HCT116 (cell line): ENCODE measurements at regions not wholly inside any gene's neighbourhood (a gene's known extent, or its start where the extent isn't known, plus 50 kb on each side); places are given as distances from the start of the nearest gene placed in this dataset.

Experiments
- ATAC-seq: fragments of 200-7000 bp; cut with Tn5 transposase; 2 replicates; pipeline ENCODE4 v1.9.1; 2020; ENCODE audit warnings: mild to moderate bottlenecking, moderate library complexity
- BruUV-seq: library from RNA; stranded (reverse); fragments of 400-500 nt; replicated peaks from 2 replicates; lab custom pipeline; 2021; lab: Mats Ljungman, UMichigan
- CTCF ChIA-PET: fragments of 300-600 bp; sonication (Branson Sonifier 250); formaldehyde crosslinking; loops from one replicate; lab custom pipeline; 2021; ENCODE audit warnings: antibody characterized with exemption; lab: Charles Lee
- POLR2A ChIA-PET: fragments of 300-600, 350-600 bp; sonication (Branson Sonifier 250); formaldehyde crosslinking; loops from one replicate; lab custom pipeline; 2021; ENCODE audit warnings: antibody characterized with exemption; lab: Charles Lee
- RAD21 ChIA-PET, 2 experiments: fragments of 300-600 bp; sonication (Branson Sonifier 250); formaldehyde crosslinking; loops; one replicate each; lab custom pipeline; 2023; ENCODE audit warnings: low total read pairs in 2 of 2; ENCODE audit not compliant: uncharacterized antibody in 2 of 2, unreplicated experiment in 2 of 2, low non-redundant PET in 1 of 2; lab: Charles Lee
- DNase-seq: peaks from one replicate; pipeline ENCODE4 v3.0.0-alpha.2; 2010; ENCODE audit warnings: low read depth, low spot score
- H2AFZ ChIP-seq: fragments of 200-600 bp; shearing (Covaris generic), sonication (generic); 2 replicates; pipeline ENCODE4 v1.6.1; 2017; ENCODE audit warnings: low read depth, mixed run types, mixed read lengths, antibody characterized with exemption, low read length; ENCODE audit not compliant: poor library complexity, severe bottlenecking
- H3K27ac ChIP-seq: 2 replicates; pipeline ENCODE4 v1.5.1; 2012; ENCODE audit warnings: low read depth, low read length
- H3K27me3 ChIP-seq: fragments of 200-600 bp; sonication (generic); 2 replicates; pipeline ENCODE4 v1.6.1; 2016; ENCODE audit warnings: mixed run types, low read length, mixed read lengths; ENCODE audit not compliant: insufficient read depth
- H3K36me3 ChIP-seq, 2 experiments: fragments of 200-500 bp in 1 of 2; fragments of 200-600 bp in 1 of 2; sonication (Bioruptor generic) in 1 of 2; sonication (generic) in 1 of 2; 2 replicates each; pipeline versions ENCODE4 v1.5.1 to v1.6.1; 2014 to 2016; ENCODE audit warnings: low read length in 2 of 2, inconsistent platforms in 1 of 2, mixed read lengths in 1 of 2, mixed run types in 1 of 2; ENCODE audit not compliant: insufficient read depth in 2 of 2, control insufficient read depth in 1 of 2
- H3K4me1 ChIP-seq, 2 experiments: fragments of 200-600 bp in 1 of 2; sonication (generic) in 1 of 2; 2 replicates each; pipeline versions ENCODE4 v1.5.1 to v1.6.1; 2012 to 2017; ENCODE audit warnings: low read length in 2 of 2, inconsistent platforms in 1 of 2, mild to moderate bottlenecking in 1 of 2, mixed read lengths in 1 of 2, mixed run types in 1 of 2, moderate library complexity in 1 of 2; ENCODE audit not compliant: insufficient read depth in 2 of 2, control insufficient read depth in 1 of 2
- H3K4me2 ChIP-seq: fragments of 200-600 bp; sonication (generic); 2 replicates; pipeline ENCODE4 v1.6.1; 2017; ENCODE audit warnings: mixed run types, low read length, mixed read lengths
- H3K4me3 ChIP-seq, 2 experiments: fragments of 200-600 bp in 1 of 2; sonication (generic) in 1 of 2; replicated peaks in 1 of 2; 2 replicates each; pipeline ENCODE4 v1.5.1; 2011 to 2016; ENCODE audit warnings: low read length in 2 of 2, control low read depth in 1 of 2, low read depth in 1 of 2, mild to moderate bottlenecking in 1 of 2, mixed read lengths in 1 of 2, mixed run types in 1 of 2
- H3K79me2 ChIP-seq: fragments of 200-600 bp; sonication (generic); 2 replicates; pipeline ENCODE4 v1.6.1; 2017; ENCODE audit warnings: mild to moderate bottlenecking, mixed run types, low read length, moderate library complexity, mixed read lengths; ENCODE audit not compliant: insufficient read depth
- H3K9ac ChIP-seq: fragments of 200-600 bp; sonication (generic); 2 replicates; pipeline ENCODE4 v1.6.1; 2016; ENCODE audit warnings: low read length, mixed read lengths
- H3K9me2 ChIP-seq: fragments of 200-600 bp; sonication (generic), shearing (Covaris generic); 2 replicates; pipeline ENCODE4 v1.6.1; 2017; ENCODE audit warnings: mixed run types, mild to moderate bottlenecking, moderate library complexity; ENCODE audit not compliant: insufficient read depth
- H3K9me3 ChIP-seq, 2 experiments: fragments of 200-500 bp in 1 of 2; fragments of 200-600 bp in 1 of 2; sonication (Bioruptor generic) in 1 of 2; sonication (generic) in 1 of 2; 2 replicates each; pipeline ENCODE4 v1.6.1; 2014 to 2017; ENCODE audit warnings: low read length in 2 of 2, mixed read lengths in 2 of 2, inconsistent platforms in 1 of 2, low read depth in 1 of 2, mild to moderate bottlenecking in 1 of 2, mixed run types in 1 of 2, moderate library complexity in 1 of 2; ENCODE audit not compliant: control insufficient read depth in 1 of 2, insufficient read depth in 1 of 2
- H4K20me1 ChIP-seq: fragments of 200-600 bp; sonication (generic), shearing (Covaris generic); 2 replicates; pipeline ENCODE4 v1.6.1; 2017; ENCODE audit warnings: mixed run types, mild to moderate bottlenecking, moderate library complexity; ENCODE audit not compliant: insufficient read depth
- CBX3 ChIP-seq: IDR thresholded peaks from 2 replicates; pipeline ENCODE4 v1.6.1; 2012; ENCODE audit warnings: low read depth
- ELF1 ChIP-seq: IDR thresholded peaks from 2 replicates; pipeline ENCODE4 v1.6.1; 2012; ENCODE audit warnings: low read depth, borderline replicate concordance
- EZH2phosphoT487 ChIP-seq: fragments of 200-600 bp; IDR thresholded peaks from 2 replicates; pipeline ENCODE4 v1.6.1; 2018; ENCODE audit warnings: antibody characterized with exemption, borderline replicate concordance
- JUND ChIP-seq: IDR thresholded peaks from 2 replicates; pipeline ENCODE4 v1.6.1; 2012
- POLR2AphosphoS5 ChIP-seq: IDR thresholded peaks from 2 replicates; pipeline ENCODE4 v1.6.1; 2011; ENCODE audit warnings: mild to moderate bottlenecking, low read depth, low read length, moderate library complexity
- RAD21 ChIP-seq: IDR thresholded peaks from 2 replicates; pipeline ENCODE4 v1.6.1; 2012; ENCODE audit warnings: low read depth, mild to moderate bottlenecking
- REST ChIP-seq: IDR thresholded peaks from 2 replicates; pipeline ENCODE4 v1.6.1; 2012; ENCODE audit warnings: low read depth
- ZBTB33 ChIP-seq: IDR thresholded peaks from 2 replicates; pipeline ENCODE4 v1.6.1; 2011; ENCODE audit warnings: mild to moderate bottlenecking, low read length, moderate library complexity; ENCODE audit not compliant: insufficient replicate concordance; ENCODE audit errors: extremely low read depth
- ZFX ChIP-seq: fragments of 450-650 bp; IDR thresholded peaks from 2 replicates; pipeline ENCODE4 v1.6.1; 2017
- intact Hi-C: fragments of 100-400 bp; cut with micrococcal nuclease; formaldehyde crosslinking; loops from 2 replicates; pipeline ENCODE4 v1.10.0; 2022

- ChIA-PET POLR2A (no interaction called here), RAD21 (no interaction called here), CTCF (no interaction called here)
- H3K4me2 ChIP-seq: no peak overlapping the region
- ATAC-seq (no peak), DNase-seq (no peak)
- H3K36me3 ChIP-seq: no peaks in the 10 kb centered on the region
- no peaks in the 10 kb centered on the region for H4K20me1 ChIP-seq
- H3K27me3 ChIP-seq: no peaks in the 10 kb centered on the region
- H3K4me3 ChIP-seq: no peak overlapping the region
- no peak for TF ChIP-seq EZH2phosphoT487
- no peak for TF ChIP-seq JUND
- TF ChIP-seq ELF1: no peak
- no peak for TF ChIP-seq RAD21
- H2AFZ ChIP-seq: no peak overlapping the region
- H3K4me1 ChIP-seq: no peaks in the 10 kb centered on the region
- no TSS peak for BruUV-seq
- no peak overlapping the region for H3K27ac ChIP-seq
- peaks cover 0 to 12% of the 10 kb centered on the region in 2 experiments; a peak in 1 of 4 replicates for H3K9me3 ChIP-seq
- no peak overlapping the region for H3K9ac ChIP-seq
- H3K9me2 ChIP-seq: no peaks in the 10 kb centered on the region
- intact Hi-C loops: no loop called here
- no peaks in the 10 kb centered on the region for H3K79me2 ChIP-seq
These were observed 357.0 kb downstream of the TLE4 start for GRCh38 chr9:79928661-79929223.

- no peaks in the 10 kb centered on the region for H3K4me1 ChIP-seq
- intact Hi-C loops: no loop called here
- H4K20me1 ChIP-seq: no peaks in the 10 kb centered on the region
- no peak overlapping the region for H2AFZ ChIP-seq
- H3K9ac ChIP-seq: no peak overlapping the region
- no peaks in the 10 kb centered on the region for H3K9me2 ChIP-seq
- no peak overlapping the region for H3K4me2 ChIP-seq
- no peaks in the 10 kb centered on the region for H3K79me2 ChIP-seq
- H3K27ac ChIP-seq: no peak overlapping the region
- ATAC-seq (no peak), DNase-seq (no peak)
- BruUV-seq: no TSS peak
- H3K9me3 ChIP-seq: peaks cover 0 to 9% of the 10 kb centered on the region in 2 experiments; a peak in 2 of 4 replicates
- no peak overlapping the region for H3K4me3 ChIP-seq
- CTCF ChIA-PET: no interaction called here
- RAD21 ChIA-PET: no interaction called here
- H3K27me3 ChIP-seq: no peaks in the 10 kb centered on the region
- no peak for TF ChIP-seq POLR2AphosphoS5
- no peak for TF ChIP-seq CBX3
- TF ChIP-seq REST: no peak
- TF ChIP-seq ZFX: no peak
- TF ChIP-seq ZBTB33: no peak
- H3K36me3 ChIP-seq: no peaks in the 10 kb centered on the region
- POLR2A ChIA-PET: no interaction called here
These were observed 353.6 kb downstream of the TLE4 start for GRCh38 chr9:79925326-79925725.
